HepG2 (cell line): ENCODE measurements at regions not wholly inside any gene's neighbourhood (a gene's known extent, or its start where the extent isn't known, plus 50 kb on each side); places are given as distances from the start of the nearest gene placed in this dataset.

Experiments used
- CREB1 ChIP-seq, 2 experiments: fragments of 450-650 bp in 1 of 2; IDR thresholded peaks; 2 replicates each; pipeline ENCODE4 v1.6.1; 2016 to 2017; ENCODE audit warnings: control low read depth in 1 of 2, mild to moderate bottlenecking in 1 of 2, missing compliant biosample characterization in 1 of 2, missing genetic modification characterization in 1 of 2
- HDAC2 ChIP-seq: sonication (generic); formaldehyde crosslinking; IDR thresholded peaks from 2 replicates; pipeline ENCODE4 v1.4.0; 2020; ENCODE audit warnings: missing genetic modification reagents
- HNRNPK ChIP-seq: fragments of 200-400 bp; formaldehyde crosslinking; IDR thresholded peaks from 2 replicates; pipeline ENCODE4 v1.6.1; 2018; ENCODE audit warnings: low read length, low read depth, moderate library complexity, mild to moderate bottlenecking; ENCODE audit not compliant: poor library complexity, severe bottlenecking
- POLR2A ChIP-seq, 2 experiments: IDR thresholded peaks; 2 replicates each; pipeline ENCODE4 v1.6.1; 2011; ENCODE audit warnings: low read depth in 2 of 2, low read length in 2 of 2, mild to moderate bottlenecking in 1 of 2, moderate library complexity in 1 of 2; ENCODE audit not compliant: insufficient read depth in 1 of 2
- YY1 ChIP-seq: IDR thresholded peaks from 2 replicates; pipeline ENCODE4 v1.6.1; 2011; ENCODE audit warnings: low read length, low read depth, moderate library complexity, mild to moderate bottlenecking; ENCODE audit not compliant: insufficient read depth, insufficient replicate concordance
- ZNF33B ChIP-seq: sonication (generic); formaldehyde crosslinking; IDR thresholded peaks from 2 replicates; pipeline ENCODE4 v1.5.1; 2020; ENCODE audit warnings: mild to moderate bottlenecking, missing genetic modification reagents
- TF ChIP-seq, protein P1 (sequence below): sonication (generic); formaldehyde crosslinking; IDR thresholded peaks from 2 replicates; pipeline ENCODE4 v1.5.0; 2020; ENCODE audit warnings: mild to moderate bottlenecking, missing genetic modification reagents, moderate library complexity
- TF ChIP-seq, protein P2 (sequence below): sonication (generic); formaldehyde crosslinking; IDR thresholded peaks from 2 replicates; pipeline ENCODE4 v1.5.1; 2020; ENCODE audit warnings: missing genetic modification reagents, mild to moderate bottlenecking, borderline replicate concordance
- TF ChIP-seq, protein P3 (sequence below), 2 experiments: sonication (generic) in 1 of 2; formaldehyde crosslinking in 1 of 2; IDR thresholded peaks; 2 replicates each; pipeline versions ENCODE4 v1.5.1 to v1.6.1; 2011 to 2020; ENCODE audit warnings: borderline replicate concordance in 1 of 2, low read depth in 1 of 2, low read length in 1 of 2, mild to moderate bottlenecking in 1 of 2, missing genetic modification reagents in 1 of 2, moderate library complexity in 1 of 2

DNA sequence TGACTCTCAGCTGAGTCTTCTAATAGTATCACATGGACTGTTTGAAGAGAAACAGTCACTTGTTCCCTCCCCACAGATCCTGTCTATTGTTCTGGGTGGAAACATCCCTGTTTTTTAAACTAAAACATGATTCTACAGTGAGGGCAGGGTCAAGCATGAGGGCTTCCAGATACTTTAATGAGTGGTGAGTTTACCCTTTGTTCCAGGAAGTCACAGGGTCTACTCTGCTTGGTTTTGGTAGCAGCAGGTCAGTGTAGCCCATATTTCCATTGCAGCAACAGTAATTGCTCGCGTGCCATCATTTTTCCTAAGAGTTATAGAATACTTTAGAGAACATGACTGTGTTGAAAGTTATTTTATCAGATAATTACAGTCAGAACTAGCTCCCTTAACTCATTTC is 87.4 kb downstream of the ZNF732 start:
- TF ChIP-seq POLR2A (IDR thresholded peaks at IDR 0.05; ENCODE audit: insufficient read depth in 1 of 2, low read depth in 2 of 2, low read length in 2 of 2) (no peak), HDAC2 (CRISPR knock-in tag) (no peak), CREB1 (IDR thresholded peaks at IDR 0.05) (no peak), CREB1 (CRISPR knock-in tag; IDR thresholded peaks at IDR 0.05) (no peak), ZNF33B (CRISPR knock-in tag) (no peak), YY1 (no peak), HNRNPK (no peak)
- TF ChIP-seq, protein P1, sequence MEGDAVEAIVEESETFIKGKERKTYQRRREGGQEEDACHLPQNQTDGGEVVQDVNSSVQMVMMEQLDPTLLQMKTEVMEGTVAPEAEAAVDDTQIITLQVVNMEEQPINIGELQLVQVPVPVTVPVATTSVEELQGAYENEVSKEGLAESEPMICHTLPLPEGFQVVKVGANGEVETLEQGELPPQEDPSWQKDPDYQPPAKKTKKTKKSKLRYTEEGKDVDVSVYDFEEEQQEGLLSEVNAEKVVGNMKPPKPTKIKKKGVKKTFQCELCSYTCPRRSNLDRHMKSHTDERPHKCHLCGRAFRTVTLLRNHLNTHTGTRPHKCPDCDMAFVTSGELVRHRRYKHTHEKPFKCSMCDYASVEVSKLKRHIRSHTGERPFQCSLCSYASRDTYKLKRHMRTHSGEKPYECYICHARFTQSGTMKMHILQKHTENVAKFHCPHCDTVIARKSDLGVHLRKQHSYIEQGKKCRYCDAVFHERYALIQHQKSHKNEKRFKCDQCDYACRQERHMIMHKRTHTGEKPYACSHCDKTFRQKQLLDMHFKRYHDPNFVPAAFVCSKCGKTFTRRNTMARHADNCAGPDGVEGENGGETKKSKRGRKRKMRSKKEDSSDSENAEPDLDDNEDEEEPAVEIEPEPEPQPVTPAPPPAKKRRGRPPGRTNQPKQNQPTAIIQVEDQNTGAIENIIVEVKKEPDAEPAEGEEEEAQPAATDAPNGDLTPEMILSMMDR (CRISPR knock-in tag), result no peak
- TF ChIP-seq, protein P2, sequence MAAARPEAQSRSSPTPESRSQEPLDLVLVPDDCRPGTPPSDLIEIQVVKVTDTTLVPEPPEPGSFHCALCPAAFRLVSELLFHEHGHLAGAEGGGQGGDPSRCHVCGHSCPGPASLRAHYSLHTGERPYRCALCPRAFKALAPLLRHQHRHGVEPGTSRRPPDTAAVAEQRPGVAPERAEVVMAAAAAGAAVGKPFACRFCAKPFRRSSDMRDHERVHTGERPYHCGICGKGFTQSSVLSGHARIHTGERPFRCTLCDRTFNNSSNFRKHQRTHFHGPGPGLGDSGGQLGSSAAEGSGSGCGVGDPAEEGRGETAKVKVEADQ (CRISPR knock-in tag), result no peak
- TF ChIP-seq, protein P3, sequence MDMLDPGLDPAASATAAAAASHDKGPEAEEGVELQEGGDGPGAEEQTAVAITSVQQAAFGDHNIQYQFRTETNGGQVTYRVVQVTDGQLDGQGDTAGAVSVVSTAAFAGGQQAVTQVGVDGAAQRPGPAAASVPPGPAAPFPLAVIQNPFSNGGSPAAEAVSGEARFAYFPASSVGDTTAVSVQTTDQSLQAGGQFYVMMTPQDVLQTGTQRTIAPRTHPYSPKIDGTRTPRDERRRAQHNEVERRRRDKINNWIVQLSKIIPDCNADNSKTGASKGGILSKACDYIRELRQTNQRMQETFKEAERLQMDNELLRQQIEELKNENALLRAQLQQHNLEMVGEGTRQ (IDR thresholded peaks at IDR 0.05; ENCODE audit: low read depth, low read length), result no peak
- TF ChIP-seq, protein P3 (CRISPR knock-in tag; IDR thresholded peaks at IDR 0.05; ENCODE audit: borderline replicate concordance), result no peak
